Stimulated activated CD4-positive, alpha-beta T cell treated with anti-CD3 and anti-CD28 coated beads, TNF-alpha, amount 100 ng/mL, for 24 hours (primary cell): ENCODE measurements at regions not wholly inside any gene's neighbourhood (a gene's known extent, or its start where the extent isn't known, plus 50 kb on each side); places are given as distances from the start of the nearest gene placed in this dataset.
"Not testable (repeated sequence)": the region's sequence is repeated elsewhere in the genome, so short reads cannot be mapped to it uniquely, and the experiment has no call there.

Source experiments
- DNase-seq, 3 experiments: peaks; one replicate each; pipeline ENCODE4 v3.0.0-alpha.2; 2020; ENCODE audit warnings: low read depth in 3 of 3

DNA sequence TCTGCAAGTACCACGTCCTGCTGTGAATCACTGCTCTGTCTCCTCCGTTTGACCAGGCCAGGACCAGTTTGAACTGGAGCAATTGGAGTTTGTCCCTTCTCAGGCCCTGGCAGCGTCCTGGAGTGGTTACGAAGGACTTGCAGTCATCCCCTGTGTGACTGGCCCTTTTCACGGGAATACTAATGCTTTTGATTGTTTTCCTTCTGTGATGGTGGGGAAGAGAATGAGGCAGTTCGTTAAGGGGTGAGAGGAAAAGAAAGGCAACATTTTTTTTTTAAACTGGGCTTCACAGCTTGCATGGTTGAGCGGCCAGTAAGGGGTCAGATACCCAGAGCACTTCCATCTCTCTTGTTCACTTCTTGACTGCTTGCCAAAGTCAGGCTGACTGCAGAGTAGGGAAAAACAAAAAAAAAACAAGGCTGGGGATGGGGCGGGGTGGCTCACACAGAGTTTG is 153.5 kb upstream of the STK32A start:
- no peak for DNase-seq

DNA sequence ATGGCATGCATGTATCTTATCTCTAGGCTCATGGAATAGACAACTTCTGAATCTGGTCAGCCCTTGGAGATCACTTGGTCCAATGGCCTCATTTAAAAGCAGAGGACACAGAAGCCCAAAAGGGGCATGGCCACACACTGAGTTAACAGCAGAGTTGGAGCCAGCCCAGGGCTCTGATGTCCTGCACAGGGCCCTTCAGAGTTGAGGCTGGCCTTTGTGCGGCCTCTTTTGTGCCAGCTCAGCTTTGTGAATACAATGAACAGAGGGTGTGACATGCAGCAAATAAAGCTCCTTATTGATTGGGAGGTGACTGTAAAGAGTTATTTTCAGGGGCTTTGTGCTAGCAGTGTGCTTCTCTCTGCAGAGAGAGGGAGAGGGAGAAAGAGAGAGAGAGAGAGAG is 150.1 kb upstream of the STK32A start:
- DNase-seq, result no peak

DNA sequence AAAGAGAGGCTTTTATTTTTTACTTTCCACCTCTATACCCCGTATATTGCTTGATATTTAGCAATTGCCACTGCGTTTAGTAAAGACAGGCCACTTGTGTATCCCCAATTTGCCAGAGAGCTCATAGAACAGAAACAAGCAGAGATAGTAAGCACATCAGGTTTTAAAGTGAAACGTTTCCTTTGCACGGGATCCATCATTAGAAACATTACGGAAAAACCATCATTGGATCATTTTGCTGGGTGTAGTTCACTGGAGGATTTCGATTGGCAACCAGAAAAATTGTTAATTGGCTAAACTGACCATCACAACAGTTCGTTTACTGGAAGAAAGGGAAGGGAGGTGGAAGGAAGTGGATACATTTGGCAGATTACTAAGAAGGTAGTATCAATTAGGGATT is 149.4 kb upstream of the STK32A start:
- no peak for DNase-seq

DNA sequence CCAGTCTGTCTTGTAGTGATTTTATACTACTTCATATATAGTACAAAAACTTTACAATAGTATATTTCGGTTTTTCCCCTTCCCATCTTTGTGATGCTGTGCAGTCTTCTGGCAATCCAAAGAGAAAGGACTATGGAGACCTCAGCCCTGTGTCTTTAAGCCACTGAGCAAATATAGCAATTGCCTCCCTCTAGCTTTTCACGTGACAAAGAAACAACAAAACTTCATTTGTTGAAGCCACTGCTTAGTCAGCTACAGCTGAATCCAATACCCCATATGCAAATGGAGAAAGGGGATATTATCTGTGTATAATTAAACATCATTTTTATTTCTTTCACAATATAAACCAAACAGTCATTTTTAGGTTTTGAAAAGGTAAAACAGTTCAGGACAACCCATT is 142.8 kb upstream of the STK32A start:
- no peak for DNase-seq

DNA sequence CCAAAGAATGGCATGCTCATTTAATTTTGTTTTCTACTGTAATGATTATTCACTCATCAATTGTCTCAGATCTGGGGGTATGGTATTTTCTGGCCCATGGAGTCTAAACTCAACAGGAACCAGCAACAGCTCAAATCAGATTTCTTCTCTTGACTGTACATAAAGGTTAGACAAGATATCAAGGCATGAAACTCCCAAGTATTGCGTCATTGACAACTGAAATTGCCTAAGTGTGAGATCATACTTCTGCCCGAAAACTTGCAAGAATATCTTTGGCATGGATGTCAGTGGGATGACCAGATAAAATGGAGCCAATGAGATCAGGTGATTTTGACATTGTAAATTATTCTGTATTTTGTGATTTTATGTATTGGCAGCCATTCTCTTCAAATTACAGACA is 141.7 kb upstream of the STK32A start:
- DNase-seq, result no peak

DNA sequence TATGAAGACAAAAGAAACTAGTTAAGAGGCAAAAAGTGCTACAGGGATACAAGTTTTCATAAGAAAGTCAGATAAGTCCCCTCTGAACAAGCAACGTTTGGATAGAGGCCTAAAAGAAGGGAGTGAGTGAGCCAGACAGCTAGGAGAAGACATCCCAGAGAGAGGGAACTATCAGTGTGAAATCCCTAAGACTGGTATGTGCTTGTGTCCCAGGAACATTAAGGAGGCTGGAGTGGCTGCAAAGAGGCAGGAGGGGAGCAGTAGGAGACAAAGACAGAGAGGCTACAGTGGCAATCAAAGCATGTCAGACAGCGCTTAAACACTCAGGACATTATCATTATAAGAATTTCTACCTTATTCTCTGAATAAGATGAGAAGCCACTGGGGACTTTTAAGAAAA is 139.1 kb upstream of the STK32A start:
- DNase-seq, result no peak

DNA sequence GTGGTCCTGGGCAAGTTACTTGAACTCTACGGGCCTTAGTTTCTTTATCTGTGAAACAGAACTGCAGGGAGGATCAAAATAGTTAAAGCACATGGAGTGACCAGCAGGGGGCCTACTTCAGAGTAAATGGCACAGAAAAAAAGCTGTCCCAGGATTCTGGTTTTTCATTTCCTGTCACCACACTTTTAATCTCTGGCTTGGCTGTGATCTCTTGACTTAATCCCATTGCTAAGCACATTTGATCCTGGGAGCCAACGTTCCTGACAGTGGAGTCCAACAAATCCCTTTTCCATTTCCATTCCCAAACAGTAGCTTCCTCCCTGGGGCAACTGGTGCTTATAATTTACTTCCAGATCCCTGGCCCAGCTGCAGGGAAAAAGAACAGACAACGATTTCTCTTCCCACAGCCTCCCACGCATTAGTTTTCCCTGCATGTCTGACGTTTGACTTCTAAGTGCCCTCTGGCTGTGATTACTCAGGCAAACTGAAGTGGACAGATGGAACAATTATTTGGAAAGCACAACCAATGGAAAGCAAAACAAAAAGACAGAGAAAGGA is 136.5 kb upstream of the STK32A start:
- no peak for DNase-seq

DNA sequence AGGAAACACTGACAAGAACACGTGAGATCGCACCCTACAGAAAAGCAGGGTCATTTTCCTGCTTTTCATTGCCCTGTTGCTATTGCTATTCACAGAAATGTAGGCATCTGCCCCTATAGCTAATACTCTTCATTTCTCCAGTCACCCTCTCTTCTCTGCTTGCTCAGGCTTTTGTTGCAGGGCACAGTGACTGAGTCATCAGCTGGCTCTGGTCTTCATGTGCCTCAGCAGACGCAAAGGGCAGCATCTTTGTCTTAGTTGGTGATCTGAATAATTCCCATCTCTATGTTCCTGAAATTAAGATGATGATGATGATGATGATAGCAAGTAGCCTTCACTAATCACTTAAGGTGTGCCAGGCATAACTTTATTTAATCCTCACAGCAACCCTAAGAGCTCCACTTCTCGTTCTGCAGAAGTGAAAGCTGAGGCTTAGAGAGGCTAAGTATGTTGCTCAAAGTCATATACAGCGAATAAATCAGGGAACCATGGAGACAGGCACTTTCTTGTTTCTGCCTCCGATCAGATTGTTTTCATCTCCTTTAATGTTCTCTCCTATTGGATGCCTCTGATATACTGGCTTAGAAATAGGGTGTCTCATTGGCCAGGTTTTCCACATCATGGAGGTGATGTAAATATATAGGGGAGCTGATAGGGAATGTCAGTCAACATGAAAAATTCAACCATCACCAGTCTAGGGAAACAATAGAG is 133.0 kb upstream of the STK32A start:
- no peak for DNase-seq

DNA sequence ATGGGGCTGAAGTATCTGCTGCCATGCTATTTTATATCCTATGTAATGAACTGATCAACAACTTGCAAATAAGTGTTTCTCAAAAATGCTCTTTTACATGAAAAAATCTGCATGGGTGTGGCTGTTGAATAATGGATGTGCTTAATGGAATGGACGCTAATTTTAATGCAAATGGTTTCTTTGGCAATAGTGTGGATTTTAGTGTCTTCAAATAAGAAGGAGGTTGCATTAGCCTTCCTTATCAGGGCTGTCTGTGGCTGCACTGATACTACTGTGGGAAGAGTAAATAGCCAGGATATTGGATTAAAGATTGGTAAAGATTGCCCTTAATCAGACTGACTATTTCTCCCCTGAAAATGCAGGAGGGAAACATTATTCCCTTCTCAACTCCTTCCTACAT is 121.9 kb upstream of the STK32A start:
- DNase-seq, result no peak

DNA sequence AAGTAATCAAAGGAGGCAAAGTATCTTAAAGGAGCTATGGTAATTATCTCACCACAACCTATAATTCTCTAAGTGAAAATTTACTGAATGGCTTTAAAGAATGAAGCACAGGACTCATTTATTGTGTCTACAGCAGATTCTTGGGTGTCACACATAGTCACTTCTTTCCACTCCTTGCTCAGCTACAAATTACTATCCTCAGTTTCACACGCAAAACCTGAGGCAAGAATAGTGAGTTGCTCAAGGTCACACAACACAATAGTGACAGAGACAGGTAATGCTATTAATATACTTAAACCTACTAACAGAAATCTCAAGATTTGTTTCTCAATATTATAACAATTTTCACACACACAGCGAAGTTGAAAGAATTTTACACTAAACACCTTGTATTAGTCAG is 120.9 kb upstream of the STK32A start:
- no peak for DNase-seq

DNA sequence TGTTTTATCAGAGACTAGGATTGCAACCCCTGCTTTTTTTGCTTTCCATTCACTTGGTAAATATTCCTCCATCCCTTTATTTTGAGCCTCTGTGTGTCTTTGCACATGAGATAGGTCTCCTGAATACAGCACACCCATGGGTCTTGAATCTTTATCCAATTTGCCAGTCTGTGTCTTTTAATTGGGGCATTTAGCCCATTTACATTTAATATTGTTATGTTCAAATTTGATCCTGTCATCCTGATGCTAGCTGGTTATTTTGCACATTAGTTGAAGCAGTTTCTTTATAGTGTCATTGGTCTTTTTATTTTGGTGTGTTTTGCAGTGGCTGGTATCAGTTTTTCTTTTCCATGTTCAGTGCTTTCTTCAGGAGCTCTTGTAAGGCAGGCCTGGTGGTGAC is 95.1 kb upstream of the STK32A start:
- DNase-seq, result not testable (repeated sequence)

DNA sequence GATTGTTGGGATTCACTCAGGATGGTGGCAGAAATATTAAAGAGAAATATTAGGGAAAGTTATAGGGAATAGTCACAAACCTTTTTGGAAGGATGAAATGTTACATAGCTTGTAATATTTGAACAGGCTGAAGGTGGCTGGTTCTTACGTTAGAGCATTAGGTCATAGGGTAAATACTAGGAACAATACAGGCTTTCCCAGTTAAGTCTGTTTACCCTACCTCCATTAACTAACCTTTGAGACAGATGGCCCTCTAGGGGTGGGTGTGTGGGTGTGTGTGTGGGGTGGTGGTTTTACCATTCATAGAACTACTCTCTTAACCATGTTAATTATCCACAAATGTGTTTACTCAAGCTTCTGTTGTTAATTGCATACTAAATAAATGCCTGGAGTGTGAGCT is 94.3 kb upstream of the STK32A start:
- DNase-seq, result no peak

DNA sequence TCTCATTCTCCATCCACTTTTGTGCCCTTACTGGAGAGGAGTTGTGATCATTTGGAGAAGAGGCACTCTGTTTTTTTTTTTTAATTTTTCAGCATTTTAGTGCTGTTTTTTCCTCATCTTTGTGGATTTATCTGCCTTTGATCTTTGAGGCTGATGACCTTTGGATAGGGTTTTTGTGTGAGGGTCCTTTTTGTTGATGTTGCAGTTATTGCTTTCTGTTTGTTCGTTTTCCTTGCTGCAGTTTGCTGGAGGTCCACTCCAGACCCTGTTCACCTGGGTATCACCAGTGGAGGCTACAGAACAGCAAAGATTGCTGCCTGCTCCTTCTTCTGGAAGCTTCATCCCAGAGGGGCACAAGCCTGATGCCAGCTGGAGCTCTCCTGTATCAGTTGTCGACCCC is 93.2 kb upstream of the STK32A start:
- DNase-seq, result not testable (repeated sequence)

DNA sequence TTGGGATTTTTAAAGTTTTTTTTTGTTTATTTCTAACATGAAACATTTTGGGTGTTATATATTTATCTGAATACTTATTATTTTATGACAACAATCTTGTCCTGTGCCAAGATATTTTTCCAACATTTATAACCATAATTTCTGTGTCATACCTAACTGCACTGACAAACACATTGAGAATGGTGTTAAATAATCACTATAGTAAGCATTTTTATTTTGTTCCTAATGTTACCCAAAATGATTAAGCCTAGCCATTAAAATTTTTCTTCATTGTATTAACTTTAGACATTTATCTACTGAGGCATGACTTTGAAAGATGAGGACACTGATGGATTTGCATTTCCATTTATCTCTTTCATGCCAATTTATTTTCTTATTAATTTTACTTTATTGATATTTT is 91.6 kb upstream of the STK32A start:
- DNase-seq, result no peak

DNA sequence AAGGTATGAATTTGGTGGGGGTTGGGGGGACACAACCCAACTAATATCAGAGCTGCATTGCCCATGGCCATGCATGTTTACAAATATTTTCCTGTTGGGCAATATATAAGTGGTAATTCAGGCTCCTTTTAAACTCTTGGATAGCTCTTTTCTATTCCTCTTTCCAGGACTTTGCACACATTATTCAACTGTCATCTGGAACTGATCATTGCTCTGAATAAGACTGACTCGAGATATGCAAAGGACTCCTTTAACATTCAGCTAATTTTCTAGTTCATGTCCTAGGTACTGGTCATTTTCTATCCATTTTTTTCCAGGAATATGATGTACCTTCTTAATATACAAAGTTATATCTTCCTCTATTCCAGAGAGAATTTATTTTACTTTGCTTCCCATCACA is 89.5 kb upstream of the STK32A start:
- no peak for DNase-seq

DNA sequence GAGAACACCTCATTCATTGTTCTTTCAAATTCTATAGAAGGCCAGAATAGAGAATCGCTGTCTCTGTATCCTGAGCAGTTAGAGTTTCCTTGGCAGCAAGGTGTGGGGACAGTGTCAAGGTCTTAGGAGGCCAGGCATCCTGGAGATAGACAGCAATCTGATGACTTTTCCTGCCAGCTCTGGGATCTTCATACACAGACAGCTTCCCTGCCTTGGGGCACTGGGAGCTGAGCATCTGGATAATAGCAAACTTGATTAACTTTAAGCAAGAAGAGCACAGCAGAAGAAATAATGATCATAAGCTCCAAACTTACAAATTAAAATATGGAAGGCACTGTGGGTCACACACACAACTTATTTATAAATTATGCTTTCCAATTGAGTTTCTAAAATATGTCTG is 86.1 kb upstream of the STK32A start:
- no peak for DNase-seq

DNA sequence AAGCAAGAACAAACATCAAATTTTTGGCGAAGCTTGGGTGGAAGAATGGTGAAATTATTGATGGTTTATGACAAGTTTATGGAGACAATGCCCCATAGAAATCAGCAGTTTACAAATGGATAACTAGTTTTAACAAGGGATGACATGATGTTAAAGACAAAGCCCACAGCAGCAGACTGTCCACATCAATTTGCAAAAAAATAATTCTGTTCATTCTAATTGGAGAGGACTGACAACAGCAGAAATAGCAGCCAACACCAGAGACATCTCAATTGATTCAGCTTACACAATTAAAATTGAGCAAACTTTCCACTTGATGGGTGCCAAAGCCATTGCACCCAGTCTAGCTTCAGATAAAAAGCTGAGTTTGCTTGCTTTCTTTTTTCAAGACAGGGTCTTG is 82.7 kb upstream of the STK32A start:
- no peak for DNase-seq

DNA sequence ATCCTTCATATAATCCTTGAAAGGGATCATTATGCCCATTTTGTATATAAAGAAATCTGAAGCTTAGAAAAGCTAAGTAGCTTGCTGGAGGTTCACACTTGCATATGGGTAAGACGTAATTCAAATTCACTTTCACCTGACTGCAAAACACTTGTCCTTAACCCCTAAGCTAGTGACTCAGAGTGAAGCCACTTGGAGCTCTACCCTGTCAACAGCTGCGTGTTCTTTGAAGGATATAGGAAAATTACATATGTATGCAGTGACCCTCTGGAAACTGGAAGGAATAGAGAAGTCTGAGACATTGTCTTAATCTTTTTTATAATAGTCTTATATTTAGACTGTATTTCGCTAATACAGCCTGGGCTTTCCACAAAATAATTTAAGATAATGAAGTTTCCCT is 80.0 kb upstream of the STK32A start:
- DNase-seq, result no peak

DNA sequence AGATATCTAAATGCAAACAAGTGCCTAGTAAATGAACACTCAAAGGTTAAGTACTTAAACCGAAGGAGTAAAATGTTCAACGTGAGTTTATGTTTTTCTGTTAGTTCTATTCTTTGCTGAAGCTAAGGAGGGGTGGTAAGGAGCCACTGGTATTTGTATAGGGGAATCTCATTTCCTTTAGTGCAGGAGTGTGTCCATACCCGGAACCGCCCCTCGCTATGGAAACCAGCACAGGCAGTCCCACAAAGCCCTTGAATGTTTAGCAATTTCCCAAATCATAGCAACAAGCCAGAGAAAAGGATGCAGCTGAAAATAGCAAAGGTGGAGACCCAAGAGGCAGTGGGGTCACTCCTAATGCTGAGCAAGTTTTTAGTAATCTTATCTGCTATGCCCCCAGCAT is 78.8 kb upstream of the STK32A start:
- no peak for DNase-seq

DNA sequence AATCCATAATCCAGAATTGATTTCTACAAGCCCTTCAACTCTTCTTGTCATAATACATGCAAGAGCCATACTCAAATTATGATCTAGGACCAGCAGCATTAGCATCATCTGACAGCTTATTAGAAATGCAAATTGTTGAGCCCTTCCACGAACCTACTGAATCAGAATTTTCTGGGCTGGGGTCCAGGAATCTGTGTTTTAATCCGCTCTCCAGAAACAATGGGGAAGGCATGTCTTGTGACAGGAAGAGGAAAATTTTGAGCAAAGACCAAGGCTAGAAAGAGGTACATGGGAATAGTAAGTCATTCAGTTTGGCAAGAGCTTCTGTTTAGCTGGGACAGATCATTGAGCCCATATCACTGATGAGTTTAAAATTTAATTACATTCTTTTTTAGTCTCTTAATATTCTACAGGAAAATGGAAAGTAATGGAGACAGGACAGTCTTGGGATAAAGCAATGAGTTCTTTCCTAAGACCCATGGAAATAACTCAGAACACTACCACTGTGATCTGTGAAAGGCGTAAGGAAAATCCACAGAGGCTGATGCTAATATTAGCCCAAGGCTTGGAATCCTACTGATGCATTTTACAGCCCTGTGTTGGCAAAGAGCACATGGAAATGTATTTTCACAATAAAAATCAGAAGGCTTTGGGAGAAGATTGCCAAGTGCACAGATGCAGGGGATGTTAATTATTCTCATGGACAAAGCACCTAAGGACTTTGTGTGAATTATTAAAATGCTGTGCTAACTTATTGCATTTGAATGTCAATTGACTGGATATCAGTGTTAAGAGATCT is 73.7 kb upstream of the STK32A start:
- DNase-seq, result no peak

DNA sequence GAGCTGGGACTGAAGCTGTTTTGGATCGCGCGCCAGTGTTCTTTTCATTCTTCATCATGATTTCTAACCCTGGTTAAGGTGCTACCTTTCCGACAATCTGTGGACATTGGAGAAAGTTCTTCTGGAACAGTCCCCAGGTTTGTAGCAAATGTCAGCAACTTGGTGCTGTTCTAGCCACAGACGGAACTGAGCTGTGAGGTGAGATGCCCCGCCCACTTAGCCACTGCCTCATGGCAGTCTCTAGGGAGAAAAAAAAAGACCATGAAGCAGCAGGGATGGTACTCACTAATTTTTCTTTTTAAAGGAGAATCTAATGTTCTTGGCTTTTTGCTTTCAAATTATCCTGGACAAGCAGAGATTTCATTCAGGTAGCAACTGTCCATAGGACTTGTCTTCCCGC is 72.1 kb upstream of the STK32A start:
- DNase-seq, result no peak

DNA sequence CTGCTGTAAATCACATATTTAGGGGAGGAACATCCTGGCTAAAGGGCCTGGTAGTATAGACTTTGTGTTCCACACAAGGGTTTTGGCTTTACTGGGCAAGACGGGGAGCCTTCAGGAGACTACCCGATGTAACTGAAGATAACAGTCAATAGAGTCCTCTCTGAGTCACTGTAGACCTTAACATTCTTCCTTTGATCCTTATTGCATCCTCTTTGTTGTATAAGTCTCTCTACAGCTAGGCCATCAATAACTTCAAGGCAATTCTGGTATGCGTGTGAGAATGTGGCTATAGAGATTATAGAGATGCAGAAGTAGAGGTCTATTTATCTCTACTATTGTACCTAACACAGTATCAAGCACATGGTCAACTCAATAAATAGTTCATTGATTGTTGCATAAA is 67.3 kb upstream of the STK32A start:
- no peak for DNase-seq
